OCI-M1 (cell line): ENCODE measurements at regions not wholly inside any gene's neighbourhood (a gene's known extent, or its start where the extent isn't known, plus 50 kb on each side); places are given as distances from the start of the nearest gene placed in this dataset.

Experiments used
- DNase-seq: peaks from one replicate; lab custom pipeline; 2025; lab: John Stamatoyannopoulos, UW

DNA sequence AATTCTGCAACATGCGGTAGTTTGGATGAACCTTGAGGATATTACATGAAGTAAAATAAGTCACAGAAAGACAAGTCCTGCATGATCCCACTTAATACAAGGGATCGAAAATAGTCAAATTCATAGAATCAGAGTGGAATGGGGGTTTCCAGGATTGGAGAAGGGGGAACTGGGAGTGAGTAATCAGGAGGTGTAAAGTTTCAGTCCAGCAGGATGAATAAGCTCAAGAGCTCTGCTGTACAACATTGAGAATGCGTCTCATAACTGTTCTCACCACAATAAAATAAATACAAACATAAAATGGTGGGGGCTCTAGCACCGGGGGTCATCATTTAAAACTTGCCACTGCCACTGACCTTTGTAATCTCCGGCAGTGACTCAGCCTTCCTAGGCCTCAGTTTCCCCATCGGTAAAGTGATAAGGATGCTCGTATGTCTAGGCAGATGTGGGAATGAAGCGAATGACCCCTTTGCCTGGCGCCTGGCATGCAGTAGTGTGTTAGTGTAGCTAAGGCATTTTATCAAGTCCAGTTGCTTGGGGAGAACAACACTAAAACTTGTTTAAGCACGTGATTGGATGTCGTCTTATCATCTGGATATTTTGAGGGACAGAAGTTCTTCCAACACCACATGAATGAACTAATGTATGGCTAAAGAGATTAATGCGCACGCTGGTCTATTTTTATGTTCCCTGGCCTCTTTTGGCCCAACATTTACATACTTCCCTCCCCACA is 421.1 kb downstream of the QKI start:
- no peak for DNase-seq

DNA sequence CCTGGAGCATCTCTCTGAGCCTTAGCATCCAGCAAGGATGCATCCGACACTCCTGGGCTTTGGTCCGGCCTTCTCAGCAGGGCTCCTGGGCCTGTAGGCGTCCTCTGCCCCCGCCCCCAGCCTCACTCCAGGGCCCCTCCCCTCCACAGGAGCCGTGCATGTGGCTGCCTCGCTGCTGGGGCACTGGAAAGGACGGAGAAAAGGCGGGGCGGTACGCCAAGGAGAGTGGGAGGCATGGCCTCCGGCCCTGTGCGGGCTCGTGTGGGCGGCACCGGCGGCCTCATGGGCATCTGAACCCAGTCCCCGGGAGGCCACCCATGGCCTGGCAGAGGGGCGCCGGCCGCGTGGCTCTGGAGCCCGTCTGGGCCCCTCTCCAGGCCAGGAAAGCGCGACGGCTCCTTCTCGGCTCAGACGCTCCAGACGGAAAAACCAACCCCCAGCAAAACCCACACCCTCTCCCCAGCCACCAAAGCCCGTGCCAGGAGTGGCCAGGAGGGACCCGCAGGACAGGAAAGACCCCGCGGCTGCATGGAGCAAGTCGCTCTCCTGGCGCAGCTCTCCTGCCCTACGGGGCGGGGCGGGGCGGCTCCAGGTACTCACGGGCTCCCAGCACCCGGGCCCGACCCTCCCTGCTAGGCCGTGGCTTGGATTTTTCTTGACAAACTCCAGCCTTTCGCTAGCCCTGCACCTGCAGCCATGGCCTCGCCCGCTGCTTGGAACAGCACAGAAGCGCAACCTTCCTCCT is 419.9 kb downstream of the QKI start:
- DNase-seq: no peak

DNA sequence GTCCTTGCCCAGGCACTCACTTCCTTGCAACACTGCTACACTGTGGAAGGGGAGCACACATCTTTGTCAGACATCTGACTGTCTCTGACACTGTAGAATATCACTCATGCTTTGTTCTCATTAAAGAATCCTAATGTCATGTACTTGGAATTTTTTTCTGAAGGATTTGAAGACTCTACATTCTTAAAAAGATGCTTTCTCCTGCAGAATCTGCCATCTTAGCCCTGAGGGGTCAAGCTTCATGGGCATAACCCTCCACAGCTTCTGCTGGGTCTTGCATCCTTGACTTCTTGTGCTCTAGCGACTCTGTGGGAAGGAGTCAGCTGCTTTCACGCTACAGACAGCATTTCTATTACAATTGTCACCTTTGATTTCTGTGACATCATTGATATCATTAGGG is 417.2 kb downstream of the QKI start:
- no peak for DNase-seq

DNA sequence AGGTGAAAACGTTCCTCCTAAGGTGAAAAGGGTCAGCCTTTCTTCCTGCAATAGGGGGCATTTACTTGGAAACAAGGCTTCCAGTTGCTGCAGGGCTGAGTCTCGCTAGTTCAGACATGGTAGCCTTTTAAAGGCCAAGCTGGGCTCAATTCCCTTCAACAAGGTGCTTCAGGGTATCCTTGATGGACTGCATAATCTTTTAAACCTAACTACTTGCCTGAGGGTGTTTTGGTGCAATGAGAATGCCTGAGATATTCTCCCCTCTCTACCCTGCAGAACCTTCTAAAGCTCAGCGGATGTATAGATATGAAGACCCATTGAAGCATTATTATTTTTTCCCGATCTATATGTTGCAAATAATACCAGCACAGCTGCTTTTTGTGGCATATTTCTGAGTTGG is 416.1 kb downstream of the QKI start:
- DNase-seq: no peak

DNA sequence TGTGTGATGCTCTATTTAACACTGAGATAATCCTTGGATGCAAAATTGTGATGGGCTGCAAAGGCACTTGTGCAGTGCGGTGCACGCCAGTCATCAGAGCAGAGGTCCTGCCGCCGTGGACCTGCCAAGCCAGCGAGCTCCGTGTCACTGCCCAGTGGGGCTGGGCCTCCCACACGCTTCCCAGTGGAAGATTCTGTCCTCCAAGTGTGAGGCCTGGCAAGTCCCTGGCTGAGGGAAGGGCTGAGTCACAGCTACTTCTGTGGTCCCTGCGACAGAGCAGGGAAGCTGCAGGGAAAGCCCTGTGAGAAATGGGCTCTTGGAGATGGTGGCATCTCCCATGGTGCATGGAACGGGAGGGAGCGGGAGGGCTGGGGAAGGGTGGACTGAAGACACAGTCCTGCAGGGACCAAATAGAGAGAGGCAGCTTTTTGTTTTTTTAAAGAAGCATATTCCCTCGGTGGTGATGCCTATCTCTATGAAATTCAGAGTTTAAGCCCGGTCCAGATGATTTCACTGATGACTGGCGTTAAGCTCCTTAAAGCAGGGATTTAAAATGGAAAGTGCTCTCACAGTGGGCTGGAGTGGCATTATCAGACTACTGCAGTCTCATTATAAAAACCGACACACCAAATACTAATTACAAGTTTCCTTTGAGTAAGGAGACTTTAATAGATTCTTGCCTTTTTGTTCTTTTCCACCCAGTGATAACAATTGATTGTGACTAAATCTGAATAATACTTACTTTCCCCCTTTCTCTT is 413.7 kb downstream of the QKI start:
- no peak for DNase-seq

DNA sequence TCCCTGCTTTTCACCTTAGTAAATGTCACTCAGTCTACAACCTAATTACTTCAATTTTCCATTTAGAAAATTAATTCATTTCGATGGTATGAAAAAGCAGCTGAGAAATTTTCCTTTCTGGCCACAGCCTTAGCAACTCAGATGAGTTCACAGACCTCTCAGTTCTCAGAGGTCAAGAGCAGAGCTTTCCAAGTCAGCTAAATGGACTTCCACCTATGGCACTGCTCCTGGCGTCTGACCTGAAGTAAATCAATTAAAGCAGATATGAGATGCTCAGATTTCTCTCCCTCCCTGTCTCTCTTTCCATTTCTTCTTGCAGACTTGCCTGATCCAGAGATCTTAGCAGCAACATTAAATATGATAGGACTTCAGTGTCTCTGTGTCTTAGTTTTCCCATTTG is 412.6 kb downstream of the QKI start:
- no peak for DNase-seq

DNA sequence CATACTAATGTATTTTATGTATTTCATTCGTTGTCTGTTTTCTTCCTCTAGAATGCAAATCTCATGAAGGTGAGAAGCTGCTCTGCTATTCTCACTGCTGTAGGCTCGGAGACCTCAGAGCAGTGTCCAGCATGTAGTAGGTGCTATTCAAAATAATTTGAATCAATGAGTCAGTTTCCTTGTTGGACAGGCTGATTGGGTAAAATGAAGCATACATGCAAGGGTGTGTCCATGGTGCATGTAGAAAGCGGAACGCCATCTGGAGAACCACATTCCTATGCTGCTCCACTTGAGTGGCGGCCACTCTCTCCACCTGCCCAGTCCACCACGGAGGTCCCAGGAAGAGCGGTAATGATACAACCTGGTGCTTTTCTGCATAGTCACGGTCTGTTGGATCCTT is 412.1 kb downstream of the QKI start:
- no peak for DNase-seq

DNA sequence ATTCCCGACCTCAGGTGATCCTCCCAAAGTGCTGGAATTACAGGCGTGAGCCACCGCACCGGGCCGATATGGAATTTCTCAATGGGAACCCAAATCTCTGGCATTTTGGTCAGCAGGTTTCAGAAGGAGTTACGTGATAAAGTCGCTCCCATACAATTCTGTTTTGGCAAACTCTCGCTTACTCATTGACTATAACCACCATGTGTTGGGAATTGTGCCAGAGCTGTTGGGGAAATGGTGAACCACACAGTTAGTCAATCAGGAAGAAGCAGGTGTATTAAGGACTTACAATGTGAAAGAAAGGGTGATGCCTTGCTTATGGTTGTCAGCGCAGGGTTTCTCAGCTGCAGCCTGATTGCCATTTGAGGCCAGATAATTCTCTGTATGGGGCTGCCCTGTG is 410.5 kb downstream of the QKI start:
- no peak for DNase-seq

DNA sequence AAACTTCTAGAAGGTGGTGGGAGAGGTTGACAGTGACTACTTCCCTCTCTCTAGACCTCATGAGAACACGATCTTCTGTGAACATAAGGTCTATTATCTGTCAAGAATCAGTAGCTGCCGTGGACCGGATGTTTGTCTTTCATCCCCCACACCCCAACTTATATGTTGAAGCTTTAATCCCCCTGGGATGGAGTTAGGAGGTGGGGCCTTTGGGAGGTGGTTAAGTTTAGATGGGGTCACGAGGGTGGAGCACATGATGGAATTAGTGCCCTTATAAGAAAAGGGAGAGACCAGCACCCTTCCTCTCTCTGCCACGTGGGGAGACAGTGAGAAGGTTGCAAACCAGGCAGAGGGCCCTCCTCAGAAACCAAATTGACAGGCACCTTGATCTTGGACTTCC is 409.1 kb downstream of the QKI start:
- peak; percentile 11 for DNase-seq

DNA sequence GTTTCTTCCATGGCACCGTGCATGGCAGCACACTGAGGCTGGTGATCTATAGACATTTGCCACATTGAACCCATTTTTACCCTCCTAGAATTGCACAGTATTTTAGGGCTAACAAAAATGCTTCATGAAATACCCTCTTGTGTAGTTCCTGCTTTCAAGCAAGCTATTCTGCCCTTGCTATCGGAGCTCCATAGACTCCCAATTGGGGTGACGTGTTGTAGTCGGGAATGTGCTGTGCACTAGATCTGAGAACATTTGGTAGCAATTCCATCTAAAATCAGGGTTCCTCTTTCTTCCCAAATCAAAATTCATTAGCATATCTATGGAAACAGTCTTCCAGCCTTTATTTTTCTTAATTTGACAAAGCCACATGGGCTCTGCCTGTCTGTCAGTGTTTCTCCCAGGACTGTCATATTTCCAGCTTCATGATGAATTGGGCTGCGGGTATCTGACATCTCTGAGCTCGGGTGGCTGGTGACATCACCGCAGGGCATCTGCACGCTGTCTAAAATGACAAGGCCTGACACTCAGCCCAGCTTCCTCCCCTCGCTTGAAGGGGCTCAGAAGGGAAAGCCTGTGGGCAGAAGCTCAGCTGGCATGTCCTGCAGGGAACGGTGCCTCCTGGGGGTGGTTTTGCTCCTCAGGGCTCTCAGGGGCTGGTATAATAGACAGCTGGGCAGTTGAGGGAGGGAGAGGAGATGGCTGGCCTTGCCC is 406.4 kb downstream of the QKI start:
- no peak for DNase-seq

DNA sequence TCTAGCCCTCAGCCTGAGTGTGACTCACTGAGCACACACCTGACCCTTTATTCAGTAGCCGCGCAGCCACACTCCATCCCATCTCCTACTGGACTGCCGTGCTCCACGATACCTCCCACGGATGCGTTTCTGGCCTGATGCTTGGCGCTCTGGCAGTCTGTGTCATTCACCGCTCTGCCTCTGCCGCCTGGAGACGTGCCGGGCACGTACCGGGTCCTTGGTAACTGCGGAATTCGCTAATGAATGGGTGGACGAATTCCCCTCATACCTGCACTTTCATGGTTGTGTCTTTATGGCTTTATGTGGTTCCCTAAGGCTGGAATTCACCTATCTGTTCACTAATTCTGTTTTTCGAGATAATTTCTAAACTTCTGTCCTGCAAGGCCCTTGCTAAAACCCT is 405.7 kb downstream of the QKI start:
- DNase-seq: no peak

DNA sequence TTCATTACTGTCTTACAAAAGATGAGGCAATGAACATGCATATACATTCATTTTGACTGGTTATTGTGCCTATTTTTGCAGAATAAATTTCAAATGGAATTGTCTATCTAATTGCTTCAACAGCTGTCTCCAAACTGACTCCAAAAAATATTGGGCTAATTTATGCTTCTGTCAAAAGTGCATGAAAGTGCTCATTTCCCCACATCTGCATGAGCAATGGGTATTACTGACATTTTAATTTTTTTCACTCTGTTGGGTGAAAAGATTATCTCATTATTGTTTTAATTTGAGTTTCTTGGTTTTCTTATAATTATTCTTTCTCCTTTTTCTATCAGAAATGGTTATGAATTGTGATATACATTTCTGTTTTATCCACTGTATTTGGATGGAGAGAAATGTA is 404.2 kb downstream of the QKI start:
- DNase-seq: no peak

DNA sequence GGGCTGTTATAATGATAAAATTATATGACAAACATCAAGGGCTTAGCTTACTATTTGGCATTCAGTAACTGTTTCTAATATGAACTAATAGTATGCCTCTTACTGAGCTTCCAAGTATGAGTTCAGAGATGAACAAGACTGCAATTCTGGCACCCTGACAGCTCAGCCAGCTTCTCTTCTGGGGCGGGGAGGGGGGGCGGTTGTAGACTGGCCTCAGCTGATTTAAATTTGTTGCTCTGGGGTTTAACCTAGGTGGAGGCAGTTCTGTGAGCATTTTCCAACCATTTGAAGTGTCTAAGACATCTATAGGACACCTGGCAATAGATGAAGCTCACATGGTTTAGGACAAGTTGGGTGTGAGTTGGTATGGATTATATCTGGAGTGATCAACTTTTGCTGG is 401.9 kb downstream of the QKI start:
- no peak for DNase-seq

DNA sequence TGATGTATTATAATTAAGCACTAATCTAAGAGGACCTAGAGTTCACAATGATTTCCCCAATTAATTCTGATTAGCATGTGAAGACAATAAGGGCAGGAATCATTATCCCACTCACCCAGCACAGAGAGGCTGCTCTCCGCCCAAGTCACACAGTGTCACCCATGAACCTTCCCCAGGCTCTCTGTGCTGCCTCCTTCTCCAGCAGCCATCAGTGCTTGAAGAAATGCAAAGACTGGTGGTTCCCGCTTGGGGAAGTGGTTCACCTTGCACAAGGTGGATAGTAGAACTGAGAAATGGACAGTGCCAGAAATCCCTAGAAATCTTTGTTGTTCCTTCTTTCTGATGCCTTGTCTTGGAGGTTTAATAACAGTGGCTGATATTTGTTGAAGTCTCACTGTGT is 401.3 kb downstream of the QKI start:
- no peak for DNase-seq

DNA sequence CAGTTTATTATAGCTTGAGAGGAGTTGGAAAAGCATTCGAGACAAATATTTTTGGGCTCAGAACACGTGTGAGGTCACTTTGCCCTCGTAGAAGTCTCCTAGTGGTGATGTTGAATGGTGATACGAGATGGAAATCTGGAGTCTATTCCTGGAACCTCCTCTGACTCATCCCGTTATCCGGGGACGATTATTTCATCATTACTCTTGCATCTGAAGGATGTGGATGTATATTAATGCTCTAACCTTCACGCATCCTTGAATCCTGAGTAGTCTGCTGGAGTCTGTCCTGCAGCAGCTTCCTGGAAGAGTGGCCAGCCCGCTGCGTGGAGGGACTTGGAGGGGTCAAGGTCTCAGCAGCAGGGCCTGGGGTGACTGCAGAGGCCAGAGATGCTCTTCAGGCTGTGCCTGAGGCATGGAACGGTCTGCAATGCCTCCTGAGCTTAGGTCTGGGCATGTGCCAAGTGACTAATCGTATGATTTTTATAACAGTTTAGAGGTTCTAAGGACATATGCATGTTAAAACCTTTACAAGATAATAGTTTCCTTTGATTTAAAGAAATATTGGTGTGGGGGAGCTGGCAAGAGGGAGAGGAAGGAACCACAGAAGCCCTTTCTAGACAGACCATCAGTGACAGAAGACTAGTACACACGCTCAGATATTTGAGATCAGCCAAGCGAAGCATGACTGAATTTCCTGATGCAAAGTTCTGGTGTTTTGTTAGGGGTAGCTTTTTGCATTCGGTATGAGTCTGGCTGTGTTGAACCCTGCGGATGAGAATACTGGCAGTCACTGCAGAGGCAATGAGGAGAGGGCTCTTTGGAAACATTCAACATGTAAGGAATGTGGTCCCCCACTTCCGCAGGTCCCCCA is 400.2 kb downstream of the QKI start:
- DNase-seq: no peak

DNA sequence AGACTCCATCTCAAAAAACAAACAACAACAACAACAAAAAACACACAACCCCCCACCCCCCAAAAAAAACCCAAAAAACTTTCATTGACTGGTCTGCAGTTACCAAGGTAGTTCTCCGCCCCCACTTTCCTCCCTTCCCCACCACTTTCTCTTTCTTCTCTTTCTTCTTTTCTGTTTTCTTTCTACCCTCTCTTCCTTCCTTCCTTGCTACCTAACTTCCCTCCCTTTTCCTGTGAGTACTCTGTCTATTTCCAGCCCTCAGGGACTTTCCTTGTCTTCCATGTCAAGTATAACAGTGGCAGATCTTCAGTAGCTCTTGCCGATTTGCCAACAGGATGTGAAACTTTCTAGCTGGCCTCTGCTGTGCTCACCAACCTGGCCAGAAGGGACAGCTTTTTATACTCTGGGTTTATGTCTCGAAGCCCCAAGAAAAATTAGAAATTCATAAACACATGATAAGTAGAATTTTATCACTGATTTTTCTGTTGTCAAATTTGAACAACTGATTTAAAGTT is 399.5 kb downstream of the QKI start:
- no peak for DNase-seq

DNA sequence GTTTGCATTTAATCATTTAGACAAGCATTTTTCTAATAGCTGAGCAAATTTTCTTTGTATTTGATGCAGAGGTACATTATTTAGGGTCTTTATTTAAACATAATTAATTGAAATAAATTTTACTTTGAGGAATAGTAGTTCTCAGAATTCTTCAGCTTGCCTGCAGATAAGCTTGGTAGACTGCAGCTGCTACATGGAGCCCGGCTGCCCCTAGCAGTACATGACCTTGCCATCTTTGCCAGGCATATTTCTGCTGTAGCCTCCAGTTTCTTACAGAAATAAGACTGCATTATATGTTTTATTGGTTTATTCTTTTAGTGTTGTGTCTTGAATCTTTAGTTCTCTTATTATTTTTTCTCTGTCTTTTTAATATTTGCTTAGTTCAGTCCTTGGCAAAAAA is 396.8 kb downstream of the QKI start:
- DNase-seq: no peak

DNA sequence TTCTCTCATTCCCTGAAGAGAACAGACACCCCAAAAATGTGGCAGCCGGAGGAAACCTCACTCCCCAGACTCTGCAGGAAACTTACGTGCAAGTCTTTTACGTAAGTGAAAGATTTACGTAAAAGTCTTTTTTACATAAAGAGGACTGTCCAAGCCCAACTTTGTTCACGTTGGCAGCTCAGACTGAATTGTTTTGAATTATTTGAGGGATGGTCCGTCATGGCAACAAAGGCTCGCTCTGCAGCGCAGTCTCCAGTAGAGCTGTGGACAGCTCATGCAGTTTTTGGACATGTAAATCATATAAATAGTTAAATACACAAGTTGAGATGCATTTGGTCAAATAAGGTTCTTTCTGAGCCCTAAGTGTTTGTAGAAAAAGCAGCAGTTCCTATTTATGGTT is 394.8 kb downstream of the QKI start:
- DNase-seq: no peak

DNA sequence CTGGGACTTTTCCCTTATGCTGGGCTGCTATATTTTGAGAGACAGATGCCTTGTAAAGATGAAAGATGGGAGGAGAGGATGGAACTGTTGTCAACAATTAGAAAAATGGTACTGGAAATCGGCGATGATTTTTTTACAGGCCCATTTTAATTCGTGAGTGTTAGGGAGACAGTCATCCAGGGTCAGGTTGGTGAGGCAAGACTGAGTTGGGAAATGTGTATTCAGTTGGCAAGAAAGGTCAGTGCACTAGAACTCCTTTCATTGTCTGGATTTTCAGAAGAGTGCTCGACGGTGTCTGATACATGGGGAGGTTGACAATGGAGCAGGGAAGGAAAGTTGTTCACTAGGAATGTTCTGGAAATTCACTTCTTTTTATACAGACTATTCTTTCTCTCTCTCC is 394.4 kb downstream of the QKI start:
- DNase-seq: no peak

DNA sequence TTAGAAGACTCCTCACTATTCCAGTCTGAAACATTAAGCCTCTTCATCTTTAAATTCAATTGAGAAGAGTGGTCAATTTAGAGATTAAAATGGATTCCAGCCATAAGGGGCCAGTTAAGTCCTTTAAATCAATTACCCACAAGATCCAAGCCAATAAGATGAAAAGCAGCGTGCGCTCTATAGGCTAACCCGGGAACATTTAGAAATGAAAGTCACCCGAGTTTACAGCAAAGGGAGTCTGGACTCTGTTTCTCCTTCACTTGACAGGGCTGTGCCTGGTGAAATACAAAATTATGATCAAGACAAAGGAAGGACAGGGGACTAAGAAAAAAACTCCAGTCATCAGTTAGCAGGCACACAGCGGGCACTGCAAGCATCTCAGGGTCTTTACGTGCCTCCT is 393.7 kb downstream of the QKI start:
- no peak for DNase-seq

DNA sequence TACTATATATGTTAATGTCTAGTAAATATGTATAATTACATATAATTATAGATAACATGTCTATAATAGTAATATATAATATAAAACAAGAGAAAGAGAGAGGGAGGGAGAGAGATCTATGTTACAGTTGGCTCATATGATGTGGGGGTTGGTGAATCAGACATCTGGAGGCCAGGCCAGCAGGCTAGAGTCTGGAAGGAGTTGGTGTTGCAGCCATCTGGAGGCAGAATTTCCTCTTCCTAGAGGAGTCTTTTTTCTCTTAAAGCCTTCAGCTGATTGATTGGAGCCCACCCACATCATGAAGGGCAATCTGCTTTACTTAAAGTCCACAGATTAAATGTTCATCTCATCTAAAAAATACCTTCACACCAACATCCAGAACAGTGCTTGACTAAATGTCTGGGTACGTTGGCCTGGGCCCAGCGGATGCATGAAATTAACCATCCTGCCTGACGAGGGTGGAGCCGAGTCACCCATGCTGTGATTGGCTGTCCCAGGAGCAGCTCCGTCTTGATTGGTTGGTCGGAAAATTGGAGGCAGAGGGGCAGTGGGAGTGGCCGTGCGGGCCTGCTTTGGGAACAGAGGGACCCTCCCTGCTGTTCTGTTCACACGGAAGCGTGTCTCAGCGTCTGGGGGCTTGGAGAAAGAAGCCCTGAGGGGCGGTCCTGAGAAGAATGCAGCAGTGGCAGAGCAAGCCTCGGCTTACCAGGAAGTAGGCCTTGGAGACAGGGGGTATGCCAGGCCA is 392.4 kb downstream of the QKI start:
- DNase-seq: no peak
